ENCODE measurements at regions not wholly inside any gene's neighbourhood (a gene's known extent, or its start where the extent isn't known, plus 50 kb on each side); places are given as distances from the start of the nearest gene placed in this dataset.

DNA sequence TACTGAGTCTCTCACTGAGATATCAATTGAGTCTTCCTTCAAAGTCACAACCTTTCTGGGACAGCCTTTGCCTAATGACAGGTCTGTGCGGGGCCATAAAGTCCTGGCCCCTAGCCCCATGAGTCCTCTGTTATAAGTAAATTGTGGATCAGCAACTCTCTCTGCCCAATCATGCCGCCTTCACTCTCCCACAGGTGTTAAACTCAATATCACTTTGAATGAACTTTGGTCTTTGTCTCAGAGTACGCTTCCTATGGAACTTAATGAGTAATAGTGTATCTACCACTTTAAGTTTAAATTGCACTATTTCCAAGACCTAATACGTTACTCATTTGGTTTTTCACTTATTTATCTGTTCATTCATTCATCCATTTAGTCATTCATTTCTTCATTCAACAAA, 826.4 kb downstream of the TUSC7 start:
- no peak for DNase-seq

DNA sequence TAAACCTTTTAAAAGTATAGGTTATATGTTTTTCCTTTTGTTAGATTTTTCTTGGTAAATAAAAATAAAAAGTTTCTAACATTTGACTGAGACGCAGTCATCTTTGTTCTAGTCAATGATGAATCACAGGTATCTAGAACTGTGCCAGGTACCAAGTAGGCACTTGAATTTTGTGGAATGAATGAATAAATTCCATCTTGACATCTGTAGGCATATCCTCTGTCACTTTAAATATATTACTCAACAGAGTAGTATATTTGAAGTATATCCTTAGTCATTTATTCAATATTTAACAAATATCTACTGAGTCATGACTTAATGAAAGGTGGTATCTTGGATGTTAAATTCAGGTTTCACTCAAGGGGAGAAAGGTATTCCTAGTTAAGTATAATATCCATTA, 828.4 kb downstream of the TUSC7 start:
- DNase-seq, result no peak

DNA sequence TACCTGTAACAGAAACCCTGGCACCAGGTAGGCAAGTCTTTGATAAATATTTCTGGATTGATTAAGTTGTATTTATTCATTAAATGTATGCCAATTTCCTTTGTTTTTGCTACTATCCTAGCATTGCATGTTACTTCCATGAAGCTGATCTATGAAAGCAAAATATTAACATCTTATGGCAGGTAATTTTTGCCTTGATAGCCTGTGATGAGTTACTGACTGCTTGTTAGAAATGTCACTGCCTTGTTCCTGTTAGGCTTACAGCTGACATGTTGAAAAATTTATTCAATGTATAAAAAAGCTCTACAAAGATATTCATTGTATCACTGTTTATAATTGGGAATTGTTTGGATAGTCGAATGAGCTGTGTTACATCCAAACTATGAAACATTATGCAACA, 830.1 kb downstream of the TUSC7 start:
- no peak for DNase-seq

DNA sequence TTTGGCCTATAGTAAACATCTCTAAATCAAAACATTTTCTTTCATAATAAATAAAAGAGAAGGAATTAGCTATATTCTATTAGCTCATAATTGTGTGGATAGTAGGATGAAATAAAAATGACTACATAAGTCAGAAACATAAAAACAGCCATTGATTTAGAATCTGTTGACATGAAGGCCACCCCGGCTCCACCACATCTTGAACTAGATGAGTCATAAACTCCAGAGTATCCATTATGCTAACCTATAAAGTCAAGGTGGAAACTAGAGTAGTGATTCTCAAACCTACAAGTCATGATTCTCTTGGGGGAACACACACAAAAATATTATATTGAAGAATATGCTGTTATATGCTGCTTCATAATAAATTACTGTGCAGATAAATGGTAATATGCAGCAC, 831.0 kb downstream of the TUSC7 start:
- no peak for DNase-seq

DNA sequence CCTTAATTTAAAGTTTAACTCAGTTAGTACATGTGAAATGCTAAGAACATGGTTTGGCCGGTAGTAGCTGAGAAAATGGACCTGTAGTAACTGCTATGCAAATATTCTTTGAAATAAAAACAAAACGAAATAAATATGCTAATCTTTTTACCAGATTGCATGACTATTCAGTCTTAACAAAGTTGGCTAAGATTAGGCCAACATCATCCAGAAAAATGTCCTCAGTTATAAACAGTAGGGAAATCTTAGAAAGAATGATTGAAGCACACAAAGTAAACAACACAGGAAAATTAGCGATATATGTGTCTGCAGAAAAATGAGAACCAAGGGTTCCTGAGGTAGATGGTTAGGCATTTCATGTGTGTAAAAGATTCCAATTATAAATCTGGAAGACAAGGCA, 832.1 kb downstream of the TUSC7 start:
- DNase-seq, result no peak

DNA sequence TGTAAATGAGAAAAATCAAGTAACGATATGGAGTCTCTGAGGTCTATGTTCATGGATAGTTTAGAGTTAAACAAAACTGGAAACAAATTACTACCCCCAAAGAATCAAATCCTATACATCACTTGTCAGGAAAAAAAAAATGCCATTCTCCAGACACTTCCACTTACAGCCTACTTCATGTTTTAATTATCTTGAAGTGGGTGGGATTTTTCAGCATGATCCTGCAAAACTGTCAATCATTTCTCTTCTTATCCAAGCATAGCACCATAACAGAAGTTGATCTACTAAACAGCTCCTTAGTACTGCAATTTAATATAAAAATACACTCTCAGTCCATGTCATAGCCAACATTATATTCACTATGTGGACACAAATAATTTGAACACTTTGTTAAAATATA, 833.9 kb downstream of the TUSC7 start:
- no peak for DNase-seq

DNA sequence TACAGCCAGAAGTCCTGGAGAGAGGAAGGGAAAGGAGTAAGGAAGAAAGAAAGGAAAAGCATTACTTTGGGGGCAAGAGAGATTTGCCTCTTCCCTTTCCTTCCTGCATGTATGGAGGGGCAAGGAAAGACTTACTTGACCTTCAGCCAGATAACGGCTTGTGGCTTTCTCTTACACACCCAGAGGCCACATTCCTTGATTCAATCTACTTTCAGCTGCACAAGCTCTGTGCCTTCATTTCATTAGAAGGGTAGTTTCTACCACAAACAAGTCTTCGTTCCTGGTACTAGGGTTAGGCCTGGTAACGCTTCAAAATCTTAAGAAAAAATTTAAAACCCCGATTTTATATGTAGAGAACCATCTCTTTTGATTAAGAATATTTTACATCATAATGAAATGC, 835.9 kb downstream of the TUSC7 start:
- no peak for DNase-seq

DNA sequence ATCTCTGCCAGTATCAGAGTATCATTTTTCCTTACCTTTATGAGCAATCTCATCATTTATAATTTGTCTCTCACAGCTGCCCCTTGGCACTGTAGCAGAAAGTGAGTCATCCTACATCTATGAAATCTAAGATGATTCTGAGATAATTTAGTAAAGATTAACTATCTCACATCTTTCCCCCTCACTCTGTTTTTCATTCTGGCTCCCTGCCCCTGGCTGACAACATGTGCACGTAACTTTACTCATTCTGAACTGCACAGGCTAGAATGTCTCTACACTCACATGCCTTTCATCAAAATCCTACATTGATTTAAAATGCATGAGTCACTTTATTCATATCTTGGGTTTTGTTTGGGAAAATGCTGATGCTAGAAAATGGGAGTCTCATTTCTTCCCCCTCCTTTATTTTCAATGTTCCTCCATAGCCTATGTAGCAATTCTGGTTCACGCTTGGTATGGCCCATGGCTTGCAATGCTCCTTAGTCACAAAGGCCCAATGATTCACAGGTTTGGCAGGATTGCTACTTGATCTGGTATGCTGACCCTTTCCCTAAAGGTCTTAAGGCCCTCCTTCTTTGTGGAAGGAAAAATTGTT, 838.5 kb downstream of the TUSC7 start:
- DNase-seq, result no peak

DNA sequence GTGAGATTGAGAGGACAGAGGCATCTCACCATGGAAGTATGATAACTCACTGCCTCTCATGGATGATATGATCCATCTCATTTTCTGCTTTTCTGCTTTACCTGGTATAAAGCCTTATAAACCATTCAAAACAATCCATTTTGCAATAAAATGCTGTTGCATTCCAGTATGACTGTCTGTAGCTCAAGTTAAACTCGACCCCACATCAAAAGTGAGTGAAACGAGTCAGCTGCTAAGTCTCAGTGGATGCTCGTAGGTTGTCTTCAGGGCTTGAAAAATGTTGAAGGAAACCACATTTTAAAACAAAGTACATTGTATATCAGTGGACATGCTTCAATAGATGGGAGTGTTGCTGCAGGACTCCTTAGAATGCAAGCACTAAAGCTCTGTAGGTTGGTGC, 839.0 kb downstream of the TUSC7 start:
- no peak for DNase-seq

DNA sequence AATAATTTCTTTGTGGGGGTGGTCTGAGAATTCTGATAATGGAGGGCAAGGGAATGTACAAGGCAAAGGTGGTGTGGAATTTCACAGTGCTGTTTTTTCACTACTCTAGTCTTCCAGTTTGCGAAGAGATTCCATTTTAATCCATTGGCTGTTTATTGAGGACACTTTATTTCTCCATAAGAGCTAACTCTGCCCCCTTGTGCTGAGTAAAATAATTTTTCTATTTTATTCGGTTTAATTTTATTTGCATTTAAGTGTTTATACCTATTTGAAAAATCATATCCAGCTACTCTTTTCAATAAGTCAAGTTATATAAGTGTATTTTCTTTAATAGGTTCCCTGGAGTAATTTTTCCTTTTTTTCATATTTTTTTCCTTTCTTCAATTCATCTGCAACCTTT, 840.1 kb downstream of the TUSC7 start:
- no peak for DNase-seq

DNA sequence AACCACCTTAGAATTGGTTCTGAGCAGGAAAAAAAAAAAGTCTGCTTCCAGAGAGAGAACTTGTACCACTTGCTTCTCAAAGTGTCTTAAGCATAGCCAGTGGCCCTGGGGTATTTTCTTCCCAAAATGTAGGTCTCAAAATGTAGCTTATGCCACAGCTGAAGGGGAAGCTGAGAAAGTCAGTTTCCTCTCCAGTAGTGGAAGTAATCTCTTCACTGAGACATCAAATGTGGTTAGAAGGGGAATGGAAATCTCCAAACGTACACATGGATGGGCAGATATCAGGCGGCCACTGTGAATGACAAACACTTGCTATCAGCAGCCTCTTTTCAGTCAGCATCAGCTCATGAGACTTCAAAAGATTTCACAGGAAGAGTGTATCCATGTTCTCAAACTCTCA, 841.2 kb downstream of the TUSC7 start:
- DNase-seq, result no peak

DNA sequence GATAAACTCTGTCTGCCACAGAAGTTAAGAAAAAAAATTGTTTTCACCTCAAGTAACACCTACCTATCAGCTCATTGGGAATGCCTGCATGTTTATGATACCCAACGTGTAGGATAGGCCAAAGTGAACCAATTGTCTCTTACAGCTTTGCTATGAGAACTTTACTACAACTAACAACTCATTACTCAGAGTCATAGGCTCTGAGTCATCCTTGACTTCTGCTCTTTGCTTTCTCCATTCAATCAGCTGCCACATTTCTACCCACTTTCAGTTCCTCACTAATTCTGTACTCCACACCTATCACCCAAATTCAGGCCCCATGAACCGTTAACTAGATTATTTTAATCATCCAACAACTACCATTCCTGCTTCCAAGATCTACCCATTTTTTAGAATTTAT, 843.9 kb downstream of the TUSC7 start:
- no peak for DNase-seq

DNA sequence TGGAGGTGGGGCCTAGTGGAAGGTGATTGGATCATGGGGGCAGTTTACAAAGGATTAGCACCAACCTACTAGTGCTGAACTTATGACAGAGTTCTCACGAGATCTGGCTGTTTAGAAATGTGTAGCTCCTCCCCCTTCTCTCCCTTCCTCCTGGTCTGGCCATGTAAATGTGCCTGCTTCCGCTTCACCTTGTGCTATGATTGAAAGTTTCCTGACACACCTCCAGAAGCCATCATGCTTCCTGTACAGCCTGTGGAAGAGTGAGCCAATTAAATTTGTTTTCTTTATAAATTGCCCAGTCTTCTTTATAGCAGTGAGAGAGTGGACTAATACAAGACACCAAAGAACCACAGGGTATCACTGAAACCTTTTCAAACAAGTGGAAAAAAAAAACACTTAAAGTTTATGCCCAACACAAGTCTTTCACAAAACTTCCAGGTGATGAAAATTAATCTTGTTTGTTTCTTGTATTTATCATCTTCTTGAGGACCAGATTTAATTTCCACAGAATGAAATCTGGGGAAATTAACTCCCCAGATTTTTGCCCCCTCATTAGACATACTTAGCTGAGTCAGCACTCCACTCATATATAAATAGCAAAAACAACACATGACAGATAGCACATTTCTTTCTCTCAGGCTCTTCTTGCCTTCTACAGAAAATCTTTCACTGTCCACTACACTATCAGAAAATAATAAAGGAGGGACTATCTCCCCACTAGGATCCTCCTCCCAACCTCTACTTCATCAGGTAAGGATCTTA, 847.2 kb downstream of the TUSC7 start:
- DNase-seq, result no peak

DNA sequence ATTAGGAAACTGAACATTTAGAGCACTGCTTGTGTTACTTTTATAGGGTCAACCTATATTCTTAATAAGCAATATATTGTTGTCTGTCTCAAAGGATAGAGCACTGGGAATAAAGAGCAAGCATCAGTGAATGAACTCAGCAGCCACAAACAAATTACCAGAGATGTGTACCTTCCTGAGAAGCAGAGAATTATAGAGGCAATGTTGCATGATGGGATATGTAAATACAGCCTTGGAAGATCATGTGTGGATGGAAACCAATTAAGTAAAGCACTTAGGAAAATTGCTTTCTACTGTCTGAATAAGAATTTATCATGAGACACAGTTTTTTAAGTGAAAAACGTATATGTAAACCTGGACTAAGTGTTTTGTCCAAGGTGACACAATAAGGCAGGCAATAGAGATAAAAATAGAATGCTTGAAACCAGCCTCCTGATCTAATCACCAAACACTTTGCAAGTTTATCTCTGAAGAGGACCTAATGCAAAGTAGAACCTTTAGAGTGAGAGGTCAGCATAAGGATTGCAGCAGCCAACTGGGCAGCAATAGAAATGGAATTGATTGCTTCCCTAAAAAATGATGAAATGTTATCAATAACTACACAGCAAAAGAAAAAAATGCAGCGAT, 848.0 kb downstream of the TUSC7 start:
- no peak for DNase-seq

DNA sequence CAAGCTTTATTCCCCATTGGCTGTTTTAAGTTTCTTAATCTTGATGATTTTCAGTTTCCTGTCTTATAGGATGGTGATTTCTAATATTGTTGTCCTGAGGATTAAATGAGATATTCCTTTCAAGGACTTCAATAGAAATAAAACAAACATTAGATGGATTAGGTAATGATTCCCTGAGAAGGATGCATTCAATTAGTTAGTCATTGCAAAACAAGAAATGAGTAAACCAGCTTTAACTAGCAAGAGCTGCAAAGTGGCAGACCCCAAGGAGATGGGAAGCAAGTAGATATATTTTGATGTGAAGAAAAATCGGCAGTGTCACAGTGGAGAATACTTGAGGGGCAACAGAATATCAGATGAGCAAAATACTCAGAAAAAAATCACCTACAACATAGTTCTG, 849.1 kb downstream of the TUSC7 start:
- no peak for DNase-seq

DNA sequence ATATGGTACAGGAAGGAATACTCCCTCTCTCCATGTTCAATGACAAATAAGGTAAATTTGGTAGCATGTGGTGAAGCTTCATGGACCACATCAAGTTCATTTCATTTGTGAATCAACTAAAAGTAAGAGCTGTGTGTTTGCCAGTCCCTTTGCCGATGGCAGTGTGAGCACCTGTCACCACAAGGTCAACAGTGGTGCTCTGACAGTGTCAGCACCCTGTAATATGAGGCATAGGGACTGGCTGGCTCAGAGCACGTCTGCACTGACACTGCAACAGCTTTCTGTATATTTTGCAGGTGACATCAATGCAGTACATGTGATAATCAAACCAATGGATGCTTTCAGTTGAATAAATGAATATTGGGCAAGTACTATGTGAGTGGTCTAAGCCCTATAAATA, 852.4 kb downstream of the TUSC7 start:
- no peak for DNase-seq

DNA sequence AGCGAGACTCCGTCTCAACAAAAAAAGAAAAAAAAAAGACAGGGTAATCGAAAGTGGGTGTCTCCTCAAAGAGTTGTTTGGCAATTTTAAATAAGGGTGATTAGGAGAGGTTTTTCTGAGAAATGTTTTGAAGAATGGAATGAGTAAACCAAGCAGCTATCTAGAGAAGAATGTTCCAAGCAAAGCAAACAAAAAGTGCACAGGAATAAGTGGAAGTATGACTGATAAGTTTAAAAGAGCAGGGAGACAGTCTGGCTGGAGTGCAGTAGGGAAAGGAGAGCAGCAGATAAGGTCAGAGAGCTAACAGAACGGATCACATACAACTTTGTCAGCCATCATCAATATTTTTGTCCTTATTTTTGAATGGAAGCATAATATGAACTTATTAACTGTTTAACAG, 853.5 kb downstream of the TUSC7 start:
- no peak for DNase-seq

DNA sequence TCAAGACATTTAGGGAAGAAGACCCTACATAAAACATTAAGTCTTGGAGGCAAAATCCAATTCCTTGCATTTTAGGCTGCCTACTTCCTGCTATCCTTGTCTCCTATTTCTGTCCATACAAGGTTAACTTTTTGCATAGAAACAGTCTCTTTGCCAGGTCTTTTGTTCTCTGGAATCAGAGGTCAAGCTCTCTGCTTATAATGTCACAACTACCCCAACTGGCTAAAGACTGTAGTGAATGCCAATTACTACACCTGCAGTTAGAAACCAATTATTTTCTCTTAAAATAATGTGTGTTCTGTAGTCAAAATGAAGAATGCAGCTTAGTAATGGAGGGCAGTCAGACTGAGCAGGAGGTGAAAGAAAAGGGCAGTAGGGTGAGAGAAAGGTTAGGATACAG, 856.2 kb downstream of the TUSC7 start:
- no peak for DNase-seq

DNA sequence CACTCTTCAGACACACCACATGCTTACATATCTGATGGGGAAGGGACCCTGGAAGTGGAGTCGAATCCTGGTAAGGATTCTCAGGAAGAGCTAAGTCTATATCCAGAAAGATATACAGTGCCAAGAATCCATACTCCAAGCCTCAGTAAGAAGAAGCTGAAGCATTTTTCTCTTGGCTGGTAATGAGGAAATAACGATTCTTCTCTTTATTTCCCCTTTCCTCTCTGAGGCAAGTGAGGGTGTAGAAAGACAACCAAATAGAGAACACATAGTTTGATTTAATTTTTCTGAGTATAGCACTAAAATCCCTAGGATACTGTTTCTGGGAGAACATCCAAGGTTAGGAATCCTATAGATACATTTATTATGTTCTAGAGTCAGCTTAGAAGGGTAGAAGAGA, 857.3 kb downstream of the TUSC7 start:
- DNase-seq, result no peak

DNA sequence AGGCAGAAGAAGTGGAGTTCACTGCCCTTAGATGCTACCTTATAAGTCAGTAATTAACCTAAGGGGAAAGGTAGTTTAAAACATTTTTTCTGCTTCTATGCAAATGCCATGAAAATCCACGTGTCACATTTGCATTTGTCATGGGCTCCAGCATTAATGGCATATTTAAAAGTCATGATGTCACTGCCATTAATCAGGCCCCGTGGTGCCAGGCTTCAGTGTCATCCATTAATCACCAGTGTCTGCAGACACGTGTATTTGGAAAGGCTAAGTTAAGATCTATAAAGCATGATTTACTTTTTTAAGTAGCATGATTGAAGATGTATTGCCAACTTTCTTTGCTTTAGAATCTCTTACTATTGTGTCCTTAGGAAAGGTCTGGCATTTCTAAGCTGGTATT, 857.8 kb downstream of the TUSC7 start:
- no peak for DNase-seq

DNA sequence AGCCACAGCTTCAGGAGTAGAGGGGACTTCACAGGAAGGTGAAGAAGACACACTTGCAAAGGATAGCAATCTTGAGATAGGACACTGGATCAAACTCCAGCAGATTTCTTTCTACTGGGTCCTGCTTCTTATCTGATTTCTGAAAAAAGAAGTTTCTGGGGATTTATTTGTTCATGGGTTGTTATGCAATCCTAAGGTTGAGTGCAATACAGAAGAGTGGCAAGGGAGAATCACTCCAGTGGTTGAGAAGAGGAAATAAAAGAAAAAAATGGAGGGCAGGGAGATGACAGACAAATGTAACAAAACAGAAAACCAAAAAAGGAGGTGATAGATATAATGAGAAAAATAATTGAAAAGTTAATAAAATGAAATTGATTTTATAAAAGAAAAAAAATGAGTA, 858.3 kb downstream of the TUSC7 start:
- DNase-seq, result no peak

DNA sequence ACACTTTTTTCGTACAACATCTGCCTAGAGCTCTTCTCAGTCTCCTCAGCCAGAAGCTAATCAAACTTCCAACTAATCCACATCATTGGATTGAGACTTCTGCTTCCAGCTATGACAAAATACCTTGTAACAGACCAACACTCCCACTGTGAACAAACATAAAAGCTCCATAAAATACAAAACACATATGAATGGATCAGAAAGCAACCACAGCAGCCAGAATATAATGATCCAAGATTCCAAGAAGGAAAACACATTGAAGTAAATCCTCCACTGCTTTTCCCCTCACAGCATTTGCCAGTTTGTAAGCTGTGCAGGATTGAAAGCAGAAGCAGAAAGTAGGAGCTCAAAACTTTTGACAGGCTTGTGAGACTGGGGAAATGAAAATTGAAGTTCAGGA, 863.2 kb downstream of the TUSC7 start:
- DNase-seq, result no peak

DNA sequence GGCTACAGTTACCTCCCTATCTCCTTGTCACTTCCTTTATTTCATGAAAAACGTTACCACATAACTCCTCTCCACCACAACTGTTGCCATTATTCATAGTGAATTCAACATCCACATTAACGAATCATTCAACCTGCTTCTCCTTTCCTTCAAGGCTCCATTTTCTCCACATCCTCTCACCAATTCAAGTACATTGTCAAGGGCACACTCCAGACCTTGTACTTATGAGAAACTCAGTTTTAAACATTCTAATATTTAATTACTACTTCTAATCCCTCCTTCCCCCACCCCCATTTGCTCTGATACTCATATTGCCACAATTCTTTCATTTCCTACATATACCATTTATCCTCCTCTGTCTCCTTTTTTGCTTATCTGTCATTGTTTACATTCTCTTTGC, 871.2 kb downstream of the TUSC7 start:
- DNase-seq, result no peak

DNA sequence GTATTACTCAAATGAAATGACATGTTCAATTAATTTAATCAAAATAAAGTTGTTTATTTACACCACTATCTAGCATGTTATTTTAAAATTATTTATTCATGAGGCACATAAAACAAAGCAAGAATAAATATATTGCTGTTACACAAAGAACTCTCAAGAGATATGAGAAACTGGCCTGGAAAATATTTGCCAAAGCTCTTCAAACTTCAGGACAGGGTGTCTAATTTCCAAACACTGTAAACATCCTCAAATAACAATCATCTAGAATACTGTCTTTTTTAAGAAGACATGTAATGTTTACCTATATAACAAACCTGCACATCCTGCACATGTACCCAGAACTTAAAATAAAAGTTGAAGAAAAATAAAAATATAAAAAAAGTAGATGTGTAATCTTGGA, 876.6 kb downstream of the TUSC7 start:
- no peak for DNase-seq

DNA sequence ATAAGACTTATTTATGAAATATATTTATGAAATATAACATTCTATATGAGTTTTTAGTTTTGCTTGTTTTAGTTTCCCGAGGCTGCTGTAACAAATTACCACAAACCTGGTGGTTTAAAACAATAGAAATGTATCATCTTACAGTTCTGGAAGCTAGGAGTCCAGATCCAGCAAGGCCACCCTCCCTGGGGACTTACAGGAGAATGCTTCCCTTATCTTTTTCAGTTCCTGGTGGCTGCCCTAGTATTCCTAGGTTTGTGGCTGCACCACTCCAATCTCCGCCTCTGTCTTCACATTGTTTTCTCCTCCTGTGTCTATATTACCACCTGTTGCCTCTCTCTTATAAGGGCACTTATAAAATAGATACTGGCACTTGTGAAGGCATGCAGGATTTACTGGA, 877.8 kb downstream of the TUSC7 start:
- no peak for DNase-seq

Data from stimulated activated CD4-positive, alpha-beta T cell treated with anti-CD3 and anti-CD28 coated beads, Interleukin-1b, Interleukin-23, amount 100 ng/mL, for 48 hours (primary cell).